Heart left ventricle (tissue), 13 donors: ENCODE measurements at regions not wholly inside any gene's neighbourhood (a gene's known extent, or its start where the extent isn't known, plus 50 kb on each side); places are given as distances from the start of the nearest gene placed in this dataset.

Experiments
- POLR2A ChIP-seq, 2 donors: fragments of 450-650 bp; IDR thresholded peaks; one replicate each; pipeline ENCODE4 v1.6.1; 2017; ENCODE audit warnings: antibody characterized with exemption in 2 of 2, mild to moderate bottlenecking in 2 of 2, moderate library complexity in 2 of 2
- TF ChIP-seq, protein P1 (sequence below), 12 donors: fragments of 200-600 bp; sonication (generic) in 4 of 12; IDR thresholded peaks; one replicate each; pipeline versions ENCODE4 v1.5.0 to v1.8.0; 2018 to 2022; ENCODE audit warnings: antibody characterized with exemption in 12 of 12, mild to moderate bottlenecking in 5 of 12
- donor health status: ischemic (EF 13 %, LVEDD 7.1; RV severe dilation, severe dysfunction).
- donor health status: DM: no; HTN: yes; CAD: no.
- donor health status: DM: no; HTN: no; CAD: no.
- donor health status: ischemic (EF 25% LVEDD 6.9; RV normal size, moderate dysfunction).
- donor health status: ischemic (EF 25% LVEDD 5.7; RV mildly dilated, moderate dysfunction).
- donor health status: ischemic (EF 35%, LVEDD 5.7; RV mildly dilated, moderate dysfunction).
- donor health status: nonischemic (EF 11% LVEDD 7.7; RV severe dilation, severe dysfunction).
- donor health status: DM: yes; HTN: yes; CAD: no.
- donor health status: PGD.
- donor health status: ischemic (EF 29% LVEDD 5.4; RV normal size, mild dysfunction).
- donor health status: nonischemic (EF 23%, LVEDD 6.1; RV moderate dilation, normal function).

DNA sequence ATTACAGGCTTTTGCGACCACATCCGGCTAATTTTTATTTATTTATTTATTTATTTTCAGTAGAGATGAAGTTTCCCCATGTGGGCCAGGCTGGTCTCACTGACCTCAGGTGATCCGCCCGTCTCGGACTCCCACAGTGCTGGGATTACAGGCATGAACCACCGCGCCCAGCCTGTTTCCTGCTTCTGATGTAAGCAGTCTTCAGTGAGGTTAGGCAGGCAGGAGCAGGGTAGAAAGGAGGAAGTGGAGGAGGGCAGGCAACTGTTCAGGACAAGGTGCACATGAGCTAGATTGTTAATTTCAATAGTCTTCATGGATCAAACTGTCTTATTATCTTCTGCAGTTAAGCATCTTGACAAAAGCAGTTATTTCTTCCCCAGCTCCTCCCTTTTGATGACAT is 605.0 kb downstream of the CCSER2 start:
- TF ChIP-seq, protein P1, sequence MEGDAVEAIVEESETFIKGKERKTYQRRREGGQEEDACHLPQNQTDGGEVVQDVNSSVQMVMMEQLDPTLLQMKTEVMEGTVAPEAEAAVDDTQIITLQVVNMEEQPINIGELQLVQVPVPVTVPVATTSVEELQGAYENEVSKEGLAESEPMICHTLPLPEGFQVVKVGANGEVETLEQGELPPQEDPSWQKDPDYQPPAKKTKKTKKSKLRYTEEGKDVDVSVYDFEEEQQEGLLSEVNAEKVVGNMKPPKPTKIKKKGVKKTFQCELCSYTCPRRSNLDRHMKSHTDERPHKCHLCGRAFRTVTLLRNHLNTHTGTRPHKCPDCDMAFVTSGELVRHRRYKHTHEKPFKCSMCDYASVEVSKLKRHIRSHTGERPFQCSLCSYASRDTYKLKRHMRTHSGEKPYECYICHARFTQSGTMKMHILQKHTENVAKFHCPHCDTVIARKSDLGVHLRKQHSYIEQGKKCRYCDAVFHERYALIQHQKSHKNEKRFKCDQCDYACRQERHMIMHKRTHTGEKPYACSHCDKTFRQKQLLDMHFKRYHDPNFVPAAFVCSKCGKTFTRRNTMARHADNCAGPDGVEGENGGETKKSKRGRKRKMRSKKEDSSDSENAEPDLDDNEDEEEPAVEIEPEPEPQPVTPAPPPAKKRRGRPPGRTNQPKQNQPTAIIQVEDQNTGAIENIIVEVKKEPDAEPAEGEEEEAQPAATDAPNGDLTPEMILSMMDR (IDR thresholded peaks at IDR 0.05): no peak
- no peak for TF ChIP-seq POLR2A (IDR thresholded peaks at IDR 0.05)
